GM18519 (cell line): ENCODE measurements at regions not wholly inside any gene's neighbourhood (a gene's known extent, or its start where the extent isn't known, plus 50 kb on each side); places are given as distances from the start of the nearest gene placed in this dataset.

Source experiments
- ATAC-seq: cut with Tn5 transposase; IDR thresholded peaks from one replicate; pipeline ENCODE4 v1.9.1; 2021; ENCODE audit warnings: mild to moderate bottlenecking, moderate library complexity; ENCODE audit not compliant: unreplicated experiment, low FRiP score

- ATAC-seq: no peak
Measured at GRCh38 chr9:80883826-80884579, 805.3 kb downstream of the TLE1 start.

DNA sequence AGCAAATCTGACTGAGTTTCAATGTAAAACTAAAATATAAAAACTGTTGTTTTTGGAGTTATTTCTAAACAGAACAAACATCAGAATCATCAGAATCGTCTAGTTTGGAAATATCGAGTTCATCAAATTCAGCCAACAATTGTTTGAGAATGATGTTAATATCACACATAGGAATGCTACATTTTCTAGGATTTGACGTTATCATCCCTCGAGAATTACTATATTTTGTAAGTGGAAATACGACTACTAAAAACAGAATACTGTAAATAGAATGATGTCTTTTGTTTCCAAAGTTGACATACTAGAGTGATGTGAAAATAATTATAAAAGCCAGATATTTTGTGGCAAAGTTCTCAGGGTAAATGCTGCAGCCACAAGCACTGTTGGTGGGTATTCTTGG, 805.9 kb downstream of the TLE1 start:
- no peak for ATAC-seq

DNA sequence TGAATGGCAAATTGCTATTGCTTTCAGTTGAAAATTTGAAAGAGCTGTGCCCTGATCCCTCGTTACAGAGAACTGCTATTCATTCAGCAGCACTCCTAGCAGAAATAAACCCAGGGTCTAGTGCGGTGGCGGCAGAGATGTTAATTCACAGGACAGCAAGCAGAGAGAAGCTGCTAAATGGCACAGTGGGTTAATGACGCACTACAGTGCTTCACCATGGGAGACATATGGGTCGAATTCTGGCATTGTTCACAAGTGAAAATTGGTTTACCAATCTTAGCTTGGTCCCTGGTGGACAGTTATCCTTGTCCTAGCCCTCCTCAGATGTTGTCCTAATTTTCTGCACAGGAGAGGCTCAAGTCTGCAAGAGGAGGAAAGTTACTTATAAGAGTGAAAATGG, 807.4 kb downstream of the TLE1 start:
- no peak for ATAC-seq

- no peak for ATAC-seq
Measured at GRCh38 chr9:80881320-80881719, 808.0 kb downstream of the TLE1 start.

DNA sequence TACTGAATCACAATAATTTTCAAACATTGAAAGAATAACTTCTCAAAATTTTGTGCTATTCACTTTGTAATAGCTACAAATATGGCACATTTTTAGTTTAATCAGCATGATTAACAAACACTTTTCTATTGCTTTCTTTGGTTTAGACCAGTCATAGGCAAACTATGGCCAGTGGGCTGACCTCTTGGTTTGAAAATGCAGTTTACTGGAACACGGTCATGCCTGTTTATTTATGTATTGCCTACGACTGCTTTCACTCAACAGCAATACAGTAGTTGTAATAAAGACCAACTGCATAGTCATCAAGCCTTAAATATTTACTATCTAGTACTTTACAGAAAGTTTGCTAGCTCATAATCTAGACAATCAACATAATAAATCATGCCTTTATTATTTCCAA, 810.8 kb downstream of the TLE1 start:
- ATAC-seq: no peak

DNA sequence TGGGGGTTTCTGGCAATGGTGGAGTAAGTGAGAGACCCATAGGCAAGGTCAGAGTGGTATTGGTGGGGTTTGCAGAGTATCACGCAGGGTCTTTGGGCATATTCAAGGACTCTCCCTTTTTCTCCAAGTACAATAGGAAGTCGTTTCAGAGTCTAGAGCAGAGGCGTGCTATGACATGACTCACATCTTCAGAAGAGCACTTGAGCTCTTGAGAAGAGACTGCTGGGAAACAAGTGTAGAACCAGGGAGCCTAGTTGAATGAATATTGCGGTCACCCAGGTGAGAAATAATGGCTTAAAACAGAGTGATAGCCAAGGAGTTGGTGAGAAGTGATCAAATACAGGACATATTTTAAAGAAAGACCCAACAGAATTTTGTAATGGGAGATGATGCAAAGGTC, 813.4 kb downstream of the TLE1 start:
- no peak for ATAC-seq

- ATAC-seq: no peak
Measured at GRCh38 chr9:80874276-80874675, 815.1 kb downstream of the TLE1 start.

DNA sequence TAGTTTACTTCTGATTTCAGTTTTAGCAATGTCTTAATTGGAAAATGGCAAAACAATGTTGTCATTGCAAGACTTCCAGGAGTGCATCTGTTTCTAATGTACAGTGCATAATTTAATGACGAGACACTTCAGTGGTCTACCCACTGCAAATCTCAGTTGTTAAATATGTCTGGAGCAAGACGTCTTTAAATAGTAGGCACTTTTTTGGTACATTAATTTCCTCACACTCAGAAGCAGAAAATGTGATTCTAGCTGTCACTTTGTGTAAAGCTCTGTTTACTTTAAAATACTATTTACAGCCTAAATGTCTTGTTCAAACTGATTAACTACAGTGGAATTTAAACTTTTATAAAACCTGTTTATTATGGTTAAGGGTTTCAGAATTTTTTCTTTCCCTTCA, 815.5 kb downstream of the TLE1 start:
- ATAC-seq: no peak

DNA sequence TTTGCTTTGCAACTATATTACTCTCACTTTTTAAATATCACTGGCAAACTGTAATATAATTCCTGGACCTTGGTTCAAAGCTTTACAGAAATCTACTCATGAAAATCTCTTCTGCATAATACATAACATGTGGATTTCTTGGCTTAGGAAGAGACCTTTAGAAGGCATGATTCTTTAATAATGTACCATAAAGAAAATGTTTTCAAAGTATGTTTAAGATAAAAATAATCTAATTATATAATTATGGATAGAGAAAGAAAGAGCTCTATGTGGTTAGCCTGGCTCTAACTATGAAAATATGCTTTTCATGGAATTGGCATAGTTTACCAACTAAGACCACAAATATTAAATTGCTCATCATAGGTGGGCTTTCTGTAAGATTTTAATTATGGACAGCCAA, 817.8 kb downstream of the TLE1 start:
- no peak for ATAC-seq

DNA sequence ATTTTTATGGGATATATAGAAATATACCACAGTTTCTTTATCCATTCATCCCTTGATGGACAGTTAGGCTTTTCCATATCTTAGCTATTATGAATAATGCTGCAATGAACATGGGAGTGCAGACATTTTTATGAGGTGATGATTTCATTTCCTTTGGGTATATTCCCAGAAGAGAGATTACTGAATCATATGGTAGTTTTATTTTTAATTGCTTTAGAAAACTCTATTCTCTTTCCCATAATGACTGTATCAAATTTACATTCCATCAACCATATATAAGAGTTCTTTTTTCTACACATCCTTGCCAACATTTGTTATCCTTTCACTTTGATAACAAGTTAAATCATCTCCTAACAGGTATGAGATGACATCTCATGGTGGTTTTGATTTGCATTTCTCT, 821.6 kb downstream of the TLE1 start:
- no peak for ATAC-seq

GRCh38 chr9:80866576-80867227, 822.6 kb downstream of the TLE1 start:
- ATAC-seq: no peak

DNA sequence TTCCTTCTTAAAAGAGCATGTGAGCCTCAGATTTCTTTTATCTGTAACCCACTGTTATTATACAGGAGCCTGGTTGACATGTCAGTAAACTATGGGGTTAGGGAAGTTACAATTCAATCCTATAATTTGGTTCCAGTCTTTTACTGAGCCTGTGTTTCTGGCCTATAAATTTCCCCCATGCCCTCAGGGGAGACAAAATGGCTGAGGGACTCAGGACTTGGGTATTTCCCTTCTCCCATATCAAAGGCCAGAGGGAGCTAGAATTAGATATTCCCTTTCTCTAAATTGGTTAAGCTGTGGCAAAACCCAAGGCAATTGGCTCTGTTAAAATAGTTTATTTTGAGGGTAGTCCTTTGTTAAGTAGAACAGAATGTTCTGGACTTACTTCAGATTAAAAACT, 823.2 kb downstream of the TLE1 start:
- ATAC-seq: no peak

DNA sequence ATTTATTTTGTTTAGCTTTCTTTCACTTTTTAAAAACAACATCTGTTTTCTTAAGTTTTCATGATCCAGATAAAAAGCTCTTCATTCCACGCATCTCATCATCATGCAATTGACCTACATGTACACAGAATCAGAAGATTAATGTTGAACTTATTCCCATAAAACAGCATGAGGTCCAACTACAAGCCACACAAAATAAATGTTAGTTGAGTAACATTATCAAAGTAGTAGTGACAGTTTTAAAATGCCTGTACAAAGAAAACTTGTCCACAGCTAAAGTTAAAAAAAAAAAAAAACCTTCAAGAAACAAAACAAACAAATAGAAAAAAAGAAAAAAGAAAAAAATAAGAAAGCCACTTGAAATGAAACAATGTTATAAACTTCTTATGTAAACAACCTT, 846.3 kb downstream of the TLE1 start:
- ATAC-seq: no peak

DNA sequence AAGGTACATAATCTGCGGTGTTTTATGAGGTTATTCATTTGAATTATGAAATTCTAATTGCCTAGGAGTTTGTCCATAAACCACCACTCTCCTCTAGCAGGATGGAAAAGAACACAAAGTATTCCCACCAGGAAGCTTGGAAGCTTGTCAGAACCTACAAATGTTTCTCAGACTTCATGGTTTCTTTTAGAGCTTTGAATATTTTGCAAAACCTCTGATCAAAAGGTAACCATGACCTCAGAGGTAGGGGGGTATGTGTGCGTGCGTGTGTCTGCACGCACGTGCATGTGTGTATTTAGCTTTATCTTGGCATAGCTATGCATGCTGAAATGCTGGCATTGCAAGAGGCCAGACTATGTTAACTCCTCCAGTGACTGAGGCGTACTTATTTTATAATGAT, 847.0 kb downstream of the TLE1 start:
- ATAC-seq: no peak

GRCh38 chr9:80841888-80842287, 847.5 kb downstream of the TLE1 start:
- no peak for ATAC-seq

DNA sequence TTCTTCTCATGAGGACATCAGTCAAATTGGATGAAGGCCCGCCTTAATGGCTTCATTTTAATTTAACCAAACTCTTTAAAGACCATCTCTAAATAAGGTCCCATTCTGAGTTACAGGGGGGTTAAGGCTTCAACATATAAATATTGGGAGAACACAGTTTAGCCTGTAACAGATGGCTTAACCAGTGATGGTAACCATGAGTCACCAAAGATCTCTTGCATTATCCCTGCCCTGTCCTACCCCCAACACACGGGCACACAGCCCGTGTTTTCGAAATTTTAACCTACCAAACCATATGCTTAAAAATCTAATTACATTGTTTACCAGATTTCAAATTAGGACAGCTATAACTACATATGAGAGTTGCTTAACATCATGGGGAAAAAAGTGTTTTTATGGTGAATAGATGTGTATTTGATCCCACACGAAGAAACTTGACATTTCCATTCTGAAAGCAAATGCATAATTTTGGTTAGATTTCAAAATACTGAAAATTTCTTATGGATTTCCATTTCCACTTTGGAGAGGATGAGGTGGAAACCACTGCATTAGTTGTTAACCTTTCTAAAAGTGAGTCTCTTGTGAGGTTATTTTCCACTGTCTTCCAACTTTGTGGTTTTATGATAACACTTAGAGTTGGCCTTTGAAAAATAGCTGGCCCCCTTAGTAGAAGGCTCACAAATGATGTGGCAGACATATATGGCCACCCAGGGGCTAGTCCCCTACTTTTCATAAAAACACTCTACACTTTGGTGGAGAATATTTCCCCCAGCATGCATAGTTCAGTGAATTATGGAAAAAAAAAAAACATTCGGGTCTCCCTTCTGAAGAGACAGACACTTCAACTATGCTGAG, 849.3 kb downstream of the TLE1 start:
- no peak for ATAC-seq

DNA sequence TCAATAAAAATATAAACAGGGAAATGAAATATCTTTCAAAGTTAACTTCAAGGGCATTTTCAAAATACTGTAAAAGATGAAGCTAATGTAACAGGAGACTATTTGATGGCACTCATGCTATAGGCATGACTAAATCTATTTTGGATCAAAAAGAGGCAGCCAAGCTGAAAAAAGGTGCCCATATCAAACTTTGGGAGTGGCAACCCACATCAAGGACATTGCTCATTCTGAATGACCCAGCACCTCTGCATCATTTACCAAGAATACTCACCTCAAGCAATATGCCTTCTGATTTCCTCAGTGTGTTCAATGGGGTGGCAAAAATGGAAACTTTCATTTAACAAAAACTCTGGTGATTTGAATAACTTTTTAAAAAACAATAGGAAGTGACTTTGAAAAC, 853.3 kb downstream of the TLE1 start:
- ATAC-seq: no peak

DNA sequence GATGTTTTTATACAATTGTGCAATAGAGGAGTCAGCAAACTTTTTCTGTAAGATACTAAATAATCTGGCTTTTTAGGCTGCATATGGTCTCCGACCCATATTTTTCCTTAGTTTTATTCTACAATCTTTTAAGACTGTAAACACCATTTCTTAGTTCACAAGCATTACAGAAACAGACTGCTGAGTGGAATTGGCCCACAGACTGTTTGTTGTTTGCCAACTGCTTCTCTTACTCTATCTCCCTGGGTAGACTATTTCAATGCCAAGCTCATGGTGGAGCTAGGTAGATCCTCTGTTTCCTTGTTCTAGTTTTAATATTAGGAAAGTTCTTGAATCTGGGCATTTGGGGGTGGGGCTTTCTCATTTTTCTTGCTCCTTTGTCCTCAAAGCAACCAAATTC, 857.6 kb downstream of the TLE1 start:
- ATAC-seq: no peak

GRCh38 chr9:80811656-80812055, 877.7 kb downstream of the TLE1 start:
- no peak for ATAC-seq

DNA sequence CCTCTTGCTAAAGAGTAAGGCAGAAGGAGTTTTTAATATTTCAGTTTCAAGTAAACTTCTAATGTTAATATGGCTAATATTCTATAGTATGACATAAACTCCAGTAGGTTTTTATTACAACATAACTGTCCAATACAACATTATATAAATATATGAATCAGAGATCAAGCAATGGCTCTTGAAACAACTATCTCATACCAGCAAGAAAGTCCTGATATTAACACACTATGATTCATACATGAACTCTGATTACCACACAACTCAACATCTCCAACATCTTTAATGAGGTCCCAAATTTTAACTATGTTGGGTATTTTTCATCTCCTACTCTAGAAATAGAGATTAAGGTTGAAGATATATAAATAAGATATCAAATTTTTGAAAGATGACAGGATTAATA, 878.3 kb downstream of the TLE1 start:
- ATAC-seq: no peak

- ATAC-seq: no peak
Measured at GRCh38 chr9:80806671-80807070, 882.7 kb downstream of the TLE1 start.

- no peak for ATAC-seq
Measured at GRCh38 chr9:80804873-80805272, 884.5 kb downstream of the TLE1 start.
